SU-DHL-6 (cell line): ENCODE measurements at regions not wholly inside any gene's neighbourhood (a gene's known extent, or its start where the extent isn't known, plus 50 kb on each side); places are given as distances from the start of the nearest gene placed in this dataset.

Experiments
- EZH2phosphoT487 ChIP-seq: fragments of 200-600 bp; sonication (generic), shearing (Covaris generic); conservative IDR thresholded peaks from 2 replicates; pipeline ENCODE4 v1.6.1; 2018; ENCODE audit warnings: mild to moderate bottlenecking, antibody characterized with exemption, low read length, moderate library complexity, mixed read lengths
- TF ChIP-seq, protein P1 (sequence below): fragments of 200-600 bp; sonication (generic); IDR thresholded peaks from one replicate; pipeline ENCODE4 v1.5.1; 2017; ENCODE audit warnings: antibody characterized with exemption, mild to moderate bottlenecking, low read length, moderate library complexity; ENCODE audit not compliant: insufficient read depth, poor library complexity, severe bottlenecking

DNA sequence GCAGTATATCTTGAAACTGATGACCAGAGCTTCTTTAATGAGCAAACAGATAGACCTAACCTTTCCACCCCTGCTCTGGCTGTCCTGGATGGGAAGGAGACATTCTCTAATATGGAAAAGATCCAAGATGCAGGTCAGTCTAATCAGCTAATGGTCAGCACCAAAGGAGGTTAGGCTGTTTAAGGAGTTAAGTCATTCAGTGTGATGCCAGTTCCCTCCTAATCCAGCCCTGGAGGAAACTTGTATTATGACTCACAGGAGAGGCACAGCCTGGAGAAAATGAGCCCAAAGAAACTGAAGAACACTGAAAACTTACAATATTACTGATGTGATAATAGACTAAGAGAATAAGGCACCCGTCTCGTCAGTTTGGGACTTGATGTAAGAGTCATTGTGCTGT, 323.0 kb downstream of the HNRNPD start:
- TF ChIP-seq, protein P1, sequence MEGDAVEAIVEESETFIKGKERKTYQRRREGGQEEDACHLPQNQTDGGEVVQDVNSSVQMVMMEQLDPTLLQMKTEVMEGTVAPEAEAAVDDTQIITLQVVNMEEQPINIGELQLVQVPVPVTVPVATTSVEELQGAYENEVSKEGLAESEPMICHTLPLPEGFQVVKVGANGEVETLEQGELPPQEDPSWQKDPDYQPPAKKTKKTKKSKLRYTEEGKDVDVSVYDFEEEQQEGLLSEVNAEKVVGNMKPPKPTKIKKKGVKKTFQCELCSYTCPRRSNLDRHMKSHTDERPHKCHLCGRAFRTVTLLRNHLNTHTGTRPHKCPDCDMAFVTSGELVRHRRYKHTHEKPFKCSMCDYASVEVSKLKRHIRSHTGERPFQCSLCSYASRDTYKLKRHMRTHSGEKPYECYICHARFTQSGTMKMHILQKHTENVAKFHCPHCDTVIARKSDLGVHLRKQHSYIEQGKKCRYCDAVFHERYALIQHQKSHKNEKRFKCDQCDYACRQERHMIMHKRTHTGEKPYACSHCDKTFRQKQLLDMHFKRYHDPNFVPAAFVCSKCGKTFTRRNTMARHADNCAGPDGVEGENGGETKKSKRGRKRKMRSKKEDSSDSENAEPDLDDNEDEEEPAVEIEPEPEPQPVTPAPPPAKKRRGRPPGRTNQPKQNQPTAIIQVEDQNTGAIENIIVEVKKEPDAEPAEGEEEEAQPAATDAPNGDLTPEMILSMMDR: no peak
- no peak for TF ChIP-seq EZH2phosphoT487
